ENCODE measurements at regions not wholly inside any gene's neighbourhood (a gene's known extent, or its start where the extent isn't known, plus 50 kb on each side); places are given as distances from the start of the nearest gene placed in this dataset.
"Not testable (repeated sequence)": the region's sequence is repeated elsewhere in the genome, so short reads cannot be mapped to it uniquely, and the experiment has no call there.

DNA sequence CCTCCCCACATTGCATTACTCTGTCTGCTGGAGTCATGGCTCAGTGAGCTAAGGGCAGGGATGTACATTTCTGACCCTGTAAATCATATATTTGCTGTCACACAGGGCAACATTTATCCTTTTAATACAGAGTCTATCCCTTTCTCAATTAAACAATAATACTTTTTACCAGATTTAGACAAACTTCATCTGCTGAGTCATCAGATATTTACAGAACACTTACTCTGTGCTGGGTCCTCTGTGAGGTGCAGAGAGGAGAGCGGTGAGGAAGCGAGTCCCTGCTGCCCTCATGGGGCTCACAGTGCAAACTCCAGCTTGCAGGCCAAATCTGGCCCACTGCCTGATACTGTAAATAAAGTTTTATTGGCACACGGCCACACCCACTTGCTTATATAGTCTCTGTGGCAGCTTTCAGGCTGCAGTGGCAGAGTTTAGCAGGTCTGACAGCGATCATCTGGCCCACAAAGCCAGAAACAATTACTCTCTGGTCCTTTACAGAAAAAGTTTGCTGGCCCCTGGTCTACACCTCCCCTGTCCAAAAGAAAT, 144.5 kb downstream of the CDH26 start:
- Histone ChIP-seq H3K4me3 (ENCODE audit: low read length) (no peak overlapping the region), H3K9me3 (replicated peaks; ENCODE audit: insufficient read depth, low read length) (no peaks in the 10 kb centered on the region), H3K79me2 (ENCODE audit: low read length) (no peaks in the 10 kb centered on the region), H3K4me1 (ENCODE audit: low read length) (peaks cover 50% of the 10 kb centered on the region), H3K36me3 (replicated peaks; ENCODE audit: insufficient read depth, low read length) (no peaks in the 10 kb centered on the region), H3K27me3 (replicated peaks; ENCODE audit: insufficient read depth, low read length) (no peaks in the 10 kb centered on the region), H3K9ac (ENCODE audit: low read length) (no peak overlapping the region), H3K9me2 (replicated peaks; ENCODE audit: insufficient read depth, low read length) (no peaks in the 10 kb centered on the region), H3K27ac (ENCODE audit: low read length) (no peak overlapping the region), H3F3A (ENCODE audit: insufficient read depth, low read length) (peaks cover 28% of the 10 kb centered on the region; the same call in 1 of the 2 replicates), H2AFZ (ENCODE audit: low read length) (no peak overlapping the region), H4K20me1 (ENCODE audit: insufficient read depth, low read length) (no peaks in the 10 kb centered on the region), H3K4me2 (ENCODE audit: low read depth, low read length) (no peak overlapping the region)
- DNase-seq = no peak
- TF ChIP-seq EZH2phosphoT487 (IDR thresholded peaks at IDR 0.05; ENCODE audit: low read length) = no peak
- TF ChIP-seq, protein P1, sequence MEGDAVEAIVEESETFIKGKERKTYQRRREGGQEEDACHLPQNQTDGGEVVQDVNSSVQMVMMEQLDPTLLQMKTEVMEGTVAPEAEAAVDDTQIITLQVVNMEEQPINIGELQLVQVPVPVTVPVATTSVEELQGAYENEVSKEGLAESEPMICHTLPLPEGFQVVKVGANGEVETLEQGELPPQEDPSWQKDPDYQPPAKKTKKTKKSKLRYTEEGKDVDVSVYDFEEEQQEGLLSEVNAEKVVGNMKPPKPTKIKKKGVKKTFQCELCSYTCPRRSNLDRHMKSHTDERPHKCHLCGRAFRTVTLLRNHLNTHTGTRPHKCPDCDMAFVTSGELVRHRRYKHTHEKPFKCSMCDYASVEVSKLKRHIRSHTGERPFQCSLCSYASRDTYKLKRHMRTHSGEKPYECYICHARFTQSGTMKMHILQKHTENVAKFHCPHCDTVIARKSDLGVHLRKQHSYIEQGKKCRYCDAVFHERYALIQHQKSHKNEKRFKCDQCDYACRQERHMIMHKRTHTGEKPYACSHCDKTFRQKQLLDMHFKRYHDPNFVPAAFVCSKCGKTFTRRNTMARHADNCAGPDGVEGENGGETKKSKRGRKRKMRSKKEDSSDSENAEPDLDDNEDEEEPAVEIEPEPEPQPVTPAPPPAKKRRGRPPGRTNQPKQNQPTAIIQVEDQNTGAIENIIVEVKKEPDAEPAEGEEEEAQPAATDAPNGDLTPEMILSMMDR (IDR thresholded peaks at IDR 0.05; ENCODE audit: low read length) = no peak

DNA sequence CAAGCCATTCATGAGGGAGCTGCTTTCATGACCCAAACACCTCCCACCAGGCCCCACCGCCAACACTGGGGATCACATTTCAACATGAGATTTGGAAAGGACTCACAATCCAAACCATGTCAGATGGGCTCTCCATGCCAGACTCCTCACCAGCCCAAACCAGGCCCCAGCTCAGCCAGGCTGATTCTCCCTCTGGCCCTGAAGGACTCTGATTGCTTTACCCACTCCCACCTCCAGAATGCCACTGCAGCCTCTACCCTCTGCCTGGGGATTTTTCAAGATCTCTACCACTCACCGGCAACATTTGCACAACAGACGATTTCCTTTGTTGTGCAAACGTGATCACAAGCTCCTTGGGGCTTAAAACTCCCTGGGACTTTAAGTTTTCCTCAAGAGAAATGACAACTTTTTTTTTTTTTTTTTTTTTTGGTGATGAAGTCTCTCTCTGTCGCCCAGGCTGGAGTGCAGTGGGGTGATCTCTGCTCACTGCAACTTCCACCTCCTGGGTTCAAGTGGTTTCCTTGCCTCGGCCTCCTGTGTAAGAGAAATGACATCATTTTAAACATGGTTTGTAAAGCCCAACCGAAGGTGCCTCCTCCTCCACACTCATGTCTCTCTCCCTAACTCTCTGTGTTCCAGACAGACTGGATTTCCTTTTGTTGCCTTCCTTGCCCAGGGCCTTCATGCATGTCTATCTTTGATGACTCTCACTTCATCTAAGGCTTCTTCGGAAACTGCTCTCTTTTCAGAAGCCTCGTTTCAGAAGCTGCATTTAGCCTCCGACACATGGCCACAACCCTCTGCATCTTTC, 147.0 kb downstream of the CDH26 start:
- TF ChIP-seq, protein P1 (IDR thresholded peaks at IDR 0.05; ENCODE audit: low read length) = no peak
- TF ChIP-seq EZH2 (optimal IDR thresholded peaks at IDR 0.05; ENCODE audit: low read depth, low read length) = no peak
- no peak for TF ChIP-seq EZH2phosphoT487 (IDR thresholded peaks at IDR 0.05; ENCODE audit: low read length)
- Histone ChIP-seq H3K9ac (ENCODE audit: low read length) (peak overlapping the region; percentile 44), H2AFZ (ENCODE audit: low read length) (peak overlapping the region; percentile 37; the same call in 1 of the 2 replicates), H3K79me2 (ENCODE audit: low read length) (no peaks in the 10 kb centered on the region), H3K9me2 (replicated peaks; ENCODE audit: insufficient read depth, low read length) (no peaks in the 10 kb centered on the region), H3K9me3 (replicated peaks; ENCODE audit: insufficient read depth, low read length) (no peaks in the 10 kb centered on the region), H3K4me1 (ENCODE audit: low read length) (peaks cover 48% of the 10 kb centered on the region), H3K36me3 (replicated peaks; ENCODE audit: insufficient read depth, low read length) (no peaks in the 10 kb centered on the region), H3K4me3 (ENCODE audit: low read length) (no peak overlapping the region), H3K27me3 (replicated peaks; ENCODE audit: insufficient read depth, low read length) (no peaks in the 10 kb centered on the region), H3K27ac (ENCODE audit: low read length) (peak overlapping the region; percentile 89), H3K4me2 (ENCODE audit: low read depth, low read length) (peak overlapping the region; percentile 22), H3F3A (ENCODE audit: insufficient read depth, low read length) (peaks cover 28% of the 10 kb centered on the region; the same call in 1 of the 2 replicates), H4K20me1 (ENCODE audit: insufficient read depth, low read length) (no peaks in the 10 kb centered on the region)
- DNase-seq = no peak

DNA sequence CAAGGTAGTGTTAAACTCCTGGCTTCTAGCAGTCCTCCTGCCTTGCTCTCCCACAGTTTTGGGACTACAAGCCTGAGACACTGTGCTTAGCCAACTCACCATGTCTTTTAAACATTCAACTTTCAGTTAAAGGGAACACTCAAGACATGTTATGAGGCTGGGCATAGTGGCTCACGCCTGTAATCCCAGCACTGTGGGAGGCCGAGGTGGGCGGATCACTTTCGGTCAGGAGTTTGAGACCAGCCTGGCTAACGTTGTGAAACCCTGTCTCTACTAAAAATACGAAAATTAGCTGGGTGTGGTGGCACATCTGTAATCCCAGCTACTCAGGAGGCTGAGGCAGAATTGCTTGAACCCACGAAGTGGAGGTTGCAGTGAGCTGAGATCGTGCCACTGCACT, 148.0 kb downstream of the CDH26 start:
- H3K27ac ChIP-seq (ENCODE audit: low read length) = peak overlapping the region; percentile 89
- H3F3A ChIP-seq (ENCODE audit: insufficient read depth, low read length) = peaks cover 21% of the 10 kb centered on the region; the same call in 1 of the 2 replicates
- H3K27me3 ChIP-seq (replicated peaks; ENCODE audit: insufficient read depth, low read length); H3K36me3 ChIP-seq (replicated peaks; ENCODE audit: insufficient read depth, low read length); H3K4me3 ChIP-seq (ENCODE audit: low read length); H2AFZ ChIP-seq (ENCODE audit: low read length); H4K20me1 ChIP-seq (ENCODE audit: insufficient read depth, low read length); H3K9me2 ChIP-seq (replicated peaks; ENCODE audit: insufficient read depth, low read length); H3K9me3 ChIP-seq (replicated peaks; ENCODE audit: insufficient read depth, low read length); H3K79me2 ChIP-seq (ENCODE audit: low read length): not testable (repeated sequence)
- H3K4me2 ChIP-seq (ENCODE audit: low read depth, low read length) = peak overlapping the region; percentile 31; the same call in 1 of the 2 replicates
- peak overlapping the region; percentile 44 for H3K9ac ChIP-seq (ENCODE audit: low read length)
- peak; percentile 39 for DNase-seq
- H3K4me1 ChIP-seq (ENCODE audit: low read length) = peaks cover 42% of the 10 kb centered on the region
